GM12872 (cell line): ENCODE measurements at regions not wholly inside any gene's neighbourhood (a gene's known extent, or its start where the extent isn't known, plus 50 kb on each side); places are given as distances from the start of the nearest gene placed in this dataset.

Source experiments
- TF ChIP-seq, protein P1 (sequence below): IDR thresholded peaks from 3 replicates; pipeline ENCODE4 v1.5.1; 2011; ENCODE audit warnings: low read depth, mild to moderate bottlenecking, low read length, moderate library complexity; ENCODE audit not compliant: insufficient read depth

DNA sequence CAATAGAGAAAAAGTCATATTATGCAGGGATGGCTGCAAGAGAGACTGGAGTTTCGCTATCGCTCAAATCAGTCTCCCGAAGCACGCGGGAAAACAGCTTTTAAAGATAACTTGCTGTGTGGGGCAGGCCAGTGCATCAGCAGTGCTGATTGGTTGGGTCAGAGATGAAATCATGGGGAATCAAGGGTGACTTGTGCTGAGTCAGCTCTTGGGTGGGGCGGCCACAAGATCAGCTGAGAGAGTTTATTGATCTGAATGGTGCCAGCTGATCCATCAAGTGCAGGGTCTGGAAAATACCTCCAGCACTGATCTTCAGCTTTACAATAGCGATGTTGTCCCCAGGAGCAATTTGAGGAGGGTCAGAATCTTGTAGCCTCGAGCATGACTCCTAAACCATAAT, 430.5 kb downstream of the RBFOX1 start:
- TF ChIP-seq, protein P1, sequence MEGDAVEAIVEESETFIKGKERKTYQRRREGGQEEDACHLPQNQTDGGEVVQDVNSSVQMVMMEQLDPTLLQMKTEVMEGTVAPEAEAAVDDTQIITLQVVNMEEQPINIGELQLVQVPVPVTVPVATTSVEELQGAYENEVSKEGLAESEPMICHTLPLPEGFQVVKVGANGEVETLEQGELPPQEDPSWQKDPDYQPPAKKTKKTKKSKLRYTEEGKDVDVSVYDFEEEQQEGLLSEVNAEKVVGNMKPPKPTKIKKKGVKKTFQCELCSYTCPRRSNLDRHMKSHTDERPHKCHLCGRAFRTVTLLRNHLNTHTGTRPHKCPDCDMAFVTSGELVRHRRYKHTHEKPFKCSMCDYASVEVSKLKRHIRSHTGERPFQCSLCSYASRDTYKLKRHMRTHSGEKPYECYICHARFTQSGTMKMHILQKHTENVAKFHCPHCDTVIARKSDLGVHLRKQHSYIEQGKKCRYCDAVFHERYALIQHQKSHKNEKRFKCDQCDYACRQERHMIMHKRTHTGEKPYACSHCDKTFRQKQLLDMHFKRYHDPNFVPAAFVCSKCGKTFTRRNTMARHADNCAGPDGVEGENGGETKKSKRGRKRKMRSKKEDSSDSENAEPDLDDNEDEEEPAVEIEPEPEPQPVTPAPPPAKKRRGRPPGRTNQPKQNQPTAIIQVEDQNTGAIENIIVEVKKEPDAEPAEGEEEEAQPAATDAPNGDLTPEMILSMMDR = no peak
